GM04504 (cell line): ENCODE measurements at regions not wholly inside any gene's neighbourhood (a gene's known extent, or its start where the extent isn't known, plus 50 kb on each side); places are given as distances from the start of the nearest gene placed in this dataset.

Source experiments
- DNase-seq: peaks from one replicate; pipeline ENCODE4 v3.0.0-alpha.2; 2012; ENCODE audit warnings: low read depth

- peak; percentile 43 for DNase-seq
Observed at GRCh38 chr16:14334366-14335080, 263.4 kb downstream of the MRTFB start.

DNA sequence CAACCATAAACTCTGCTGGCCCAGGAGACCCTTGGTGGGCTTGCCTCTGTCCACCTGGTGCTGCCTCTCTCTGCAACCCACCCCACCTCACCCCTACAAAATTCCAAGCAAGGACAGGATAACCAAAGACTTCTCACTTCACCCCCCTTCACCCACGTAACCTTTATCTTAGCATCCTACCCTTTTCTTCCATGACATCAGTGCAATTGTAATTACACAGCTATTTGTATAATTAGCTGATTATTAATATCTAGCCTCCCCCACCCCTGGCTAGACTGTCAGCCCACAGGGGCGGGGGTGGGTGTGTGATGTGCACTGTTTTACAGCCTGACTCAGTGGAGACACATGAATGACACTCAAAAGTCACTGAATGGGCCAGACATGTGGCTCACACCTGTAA lies 262.2 kb downstream of the MRTFB start:
- DNase-seq = no peak

- no peak for DNase-seq
Observed at GRCh38 chr16:14331020-14331419, 259.9 kb downstream of the MRTFB start.

GRCh38 chr16:14329727-14330350 lies 258.7 kb downstream of the MRTFB start:
- DNase-seq = no peak

DNA sequence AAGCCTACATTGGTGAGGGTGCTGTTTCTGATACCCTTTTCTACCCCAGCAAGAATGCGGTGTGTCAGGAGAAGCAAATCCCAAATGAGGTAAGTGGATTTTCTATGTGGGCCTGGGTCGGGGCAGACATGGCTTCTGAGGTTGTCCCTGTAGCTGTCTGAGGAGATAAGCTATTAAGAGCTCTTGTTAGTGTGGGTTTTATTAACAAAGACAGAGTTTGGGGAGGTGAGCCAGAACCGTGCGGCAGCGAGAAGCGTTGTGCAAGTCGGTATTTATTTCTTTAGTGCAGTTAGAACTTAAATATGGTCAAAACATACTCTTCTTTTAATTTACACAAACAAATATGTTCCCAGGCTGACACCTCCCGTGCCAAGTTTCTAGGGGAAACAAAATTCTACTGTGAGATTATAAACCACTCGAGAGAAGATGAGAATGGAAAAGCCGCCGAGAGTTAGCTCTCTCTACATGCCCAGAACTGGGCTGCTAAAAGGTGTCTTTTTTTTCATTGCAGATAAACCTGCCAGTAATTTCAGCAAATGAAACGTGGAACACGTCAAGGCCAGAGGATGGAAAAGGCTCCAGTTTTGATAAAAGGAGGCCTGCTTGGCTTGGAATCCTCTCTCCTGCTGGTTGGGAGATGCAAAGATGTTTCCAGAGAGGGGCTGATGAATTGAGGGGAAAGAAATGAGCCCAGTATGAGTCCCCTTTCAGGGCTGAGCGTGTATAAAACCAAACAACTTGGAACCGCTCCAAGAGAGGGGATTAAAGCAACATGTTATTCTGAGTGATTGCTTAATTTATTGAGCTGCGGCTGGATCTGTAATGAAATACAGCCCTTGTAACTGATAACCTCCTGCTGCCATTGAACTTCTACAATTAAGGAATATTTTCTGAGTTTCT lies 254.6 kb downstream of the MRTFB start:
- no peak for DNase-seq

DNA sequence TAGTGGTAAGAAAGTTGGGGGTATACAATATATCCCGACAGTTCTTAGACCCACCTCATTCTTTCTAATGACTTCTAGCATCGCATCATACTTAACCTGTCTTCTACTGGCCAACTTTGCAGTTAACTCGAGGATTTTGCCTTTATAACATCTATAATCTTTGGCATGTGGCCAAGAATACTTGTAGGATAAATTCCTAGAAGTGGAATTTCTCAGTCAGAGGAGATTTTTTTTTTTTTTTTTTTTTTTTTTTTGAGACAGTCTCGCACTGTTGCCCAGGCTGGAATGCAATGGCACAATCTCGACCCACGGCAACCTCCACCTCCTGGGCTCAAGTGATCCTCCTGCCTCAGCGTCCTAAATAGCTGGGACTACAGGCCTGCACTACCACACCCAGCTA lies 253.5 kb downstream of the MRTFB start:
- no peak for DNase-seq

DNA sequence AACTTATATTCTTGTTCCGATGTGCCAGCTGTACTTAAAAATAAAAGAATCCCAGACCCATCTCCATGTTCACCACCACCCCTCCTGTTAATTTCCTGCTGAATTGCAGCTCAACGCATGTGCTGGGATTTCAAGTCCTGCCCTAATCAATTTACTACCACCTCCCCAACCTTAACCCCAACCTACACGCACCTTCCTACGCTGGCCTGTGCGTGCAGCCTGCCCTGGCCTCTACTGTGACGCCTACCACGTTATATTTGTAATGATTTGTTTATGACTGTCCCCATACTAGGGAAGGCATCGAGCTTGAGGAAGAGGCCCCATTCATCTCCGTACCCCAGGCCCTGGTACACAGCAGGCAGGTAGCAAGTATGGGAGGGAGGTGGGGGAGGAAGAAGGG lies 251.1 kb downstream of the MRTFB start:
- no peak for DNase-seq

DNA sequence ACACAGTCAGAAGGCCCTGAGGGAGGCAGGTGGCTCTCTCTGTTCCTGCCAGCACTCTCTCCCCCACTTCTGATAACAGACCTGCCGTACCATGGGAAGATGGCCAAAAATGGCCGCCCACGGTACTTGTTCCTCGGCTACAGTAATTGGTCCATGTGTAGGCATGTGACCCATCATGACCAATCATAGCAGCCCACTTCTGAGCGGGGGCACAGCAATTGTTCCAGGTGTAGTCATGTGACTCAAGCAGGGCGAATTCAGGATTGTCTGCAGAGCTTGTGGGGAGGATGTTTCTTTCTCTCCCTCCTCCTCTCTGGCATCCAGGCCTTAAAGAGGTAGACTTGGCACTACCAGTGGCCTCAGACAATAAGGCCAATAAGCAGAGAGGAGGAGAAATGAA lies 250.4 kb downstream of the MRTFB start:
- DNase-seq = no peak

DNA sequence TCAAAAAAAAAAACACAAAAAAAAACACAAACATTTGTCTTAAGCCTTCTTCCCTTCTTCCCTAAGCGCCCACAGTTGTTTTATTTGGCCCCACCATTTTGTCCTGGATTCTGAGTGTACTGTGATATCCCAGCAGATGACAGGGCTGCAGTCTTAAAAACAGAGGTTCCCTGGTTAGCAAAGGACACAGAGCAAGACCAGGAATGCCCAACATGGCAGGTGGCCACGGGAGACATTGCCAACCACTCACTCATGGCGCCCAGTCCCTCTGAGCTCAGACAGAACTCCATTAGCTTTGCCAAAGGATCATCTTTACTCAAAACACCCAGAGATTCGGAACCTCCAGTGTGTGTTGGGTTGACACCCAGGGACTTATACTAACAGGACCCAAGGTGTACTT lies 249.3 kb downstream of the MRTFB start:
- no peak for DNase-seq
